HCT116 (cell line): ENCODE measurements at regions not wholly inside any gene's neighbourhood (a gene's known extent, or its start where the extent isn't known, plus 50 kb on each side); places are given as distances from the start of the nearest gene placed in this dataset.

ENCODE experiments used
- ATAC-seq: fragments of 200-7000 bp; cut with Tn5 transposase; 2 replicates; pipeline ENCODE4 v1.9.1; 2020; ENCODE audit warnings: mild to moderate bottlenecking, moderate library complexity
- BruUV-seq: library from RNA; stranded (reverse); fragments of 400-500 nt; replicated peaks from 2 replicates; lab custom pipeline; 2021; lab: Mats Ljungman, UMichigan
- CTCF ChIA-PET: fragments of 300-600 bp; sonication (Branson Sonifier 250); formaldehyde crosslinking; loops from one replicate; lab custom pipeline; 2021; ENCODE audit warnings: antibody characterized with exemption; lab: Charles Lee
- POLR2A ChIA-PET: fragments of 300-600, 350-600 bp; sonication (Branson Sonifier 250); formaldehyde crosslinking; loops from one replicate; lab custom pipeline; 2021; ENCODE audit warnings: antibody characterized with exemption; lab: Charles Lee
- RAD21 ChIA-PET, 2 experiments: fragments of 300-600 bp; sonication (Branson Sonifier 250); formaldehyde crosslinking; loops; one replicate each; lab custom pipeline; 2023; ENCODE audit warnings: low total read pairs in 2 of 2; ENCODE audit not compliant: uncharacterized antibody in 2 of 2, unreplicated experiment in 2 of 2, low non-redundant PET in 1 of 2; lab: Charles Lee
- DNase-seq: peaks from one replicate; pipeline ENCODE4 v3.0.0-alpha.2; 2010; ENCODE audit warnings: low read depth, low spot score
- H2AFZ ChIP-seq: fragments of 200-600 bp; shearing (Covaris generic), sonication (generic); 2 replicates; pipeline ENCODE4 v1.6.1; 2017; ENCODE audit warnings: low read depth, mixed run types, mixed read lengths, antibody characterized with exemption, low read length; ENCODE audit not compliant: poor library complexity, severe bottlenecking
- H3K27ac ChIP-seq: 2 replicates; pipeline ENCODE4 v1.5.1; 2012; ENCODE audit warnings: low read depth, low read length
- H3K27me3 ChIP-seq: fragments of 200-600 bp; sonication (generic); 2 replicates; pipeline ENCODE4 v1.6.1; 2016; ENCODE audit warnings: mixed run types, low read length, mixed read lengths; ENCODE audit not compliant: insufficient read depth
- H3K36me3 ChIP-seq, 2 experiments: fragments of 200-500 bp in 1 of 2; fragments of 200-600 bp in 1 of 2; sonication (Bioruptor generic) in 1 of 2; sonication (generic) in 1 of 2; 2 replicates each; pipeline versions ENCODE4 v1.5.1 to v1.6.1; 2014 to 2016; ENCODE audit warnings: low read length in 2 of 2, inconsistent platforms in 1 of 2, mixed read lengths in 1 of 2, mixed run types in 1 of 2; ENCODE audit not compliant: insufficient read depth in 2 of 2, control insufficient read depth in 1 of 2
- H3K4me1 ChIP-seq, 2 experiments: fragments of 200-600 bp in 1 of 2; sonication (generic) in 1 of 2; 2 replicates each; pipeline versions ENCODE4 v1.5.1 to v1.6.1; 2012 to 2017; ENCODE audit warnings: low read length in 2 of 2, inconsistent platforms in 1 of 2, mild to moderate bottlenecking in 1 of 2, mixed read lengths in 1 of 2, mixed run types in 1 of 2, moderate library complexity in 1 of 2; ENCODE audit not compliant: insufficient read depth in 2 of 2, control insufficient read depth in 1 of 2
- H3K4me2 ChIP-seq: fragments of 200-600 bp; sonication (generic); 2 replicates; pipeline ENCODE4 v1.6.1; 2017; ENCODE audit warnings: mixed run types, low read length, mixed read lengths
- H3K4me3 ChIP-seq, 2 experiments: fragments of 200-600 bp in 1 of 2; sonication (generic) in 1 of 2; replicated peaks in 1 of 2; 2 replicates each; pipeline ENCODE4 v1.5.1; 2011 to 2016; ENCODE audit warnings: low read length in 2 of 2, control low read depth in 1 of 2, low read depth in 1 of 2, mild to moderate bottlenecking in 1 of 2, mixed read lengths in 1 of 2, mixed run types in 1 of 2
- H3K79me2 ChIP-seq: fragments of 200-600 bp; sonication (generic); 2 replicates; pipeline ENCODE4 v1.6.1; 2017; ENCODE audit warnings: mild to moderate bottlenecking, mixed run types, low read length, moderate library complexity, mixed read lengths; ENCODE audit not compliant: insufficient read depth
- H3K9ac ChIP-seq: fragments of 200-600 bp; sonication (generic); 2 replicates; pipeline ENCODE4 v1.6.1; 2016; ENCODE audit warnings: low read length, mixed read lengths
- H3K9me2 ChIP-seq: fragments of 200-600 bp; sonication (generic), shearing (Covaris generic); 2 replicates; pipeline ENCODE4 v1.6.1; 2017; ENCODE audit warnings: mixed run types, mild to moderate bottlenecking, moderate library complexity; ENCODE audit not compliant: insufficient read depth
- H3K9me3 ChIP-seq, 2 experiments: fragments of 200-500 bp in 1 of 2; fragments of 200-600 bp in 1 of 2; sonication (Bioruptor generic) in 1 of 2; sonication (generic) in 1 of 2; 2 replicates each; pipeline ENCODE4 v1.6.1; 2014 to 2017; ENCODE audit warnings: low read length in 2 of 2, mixed read lengths in 2 of 2, inconsistent platforms in 1 of 2, low read depth in 1 of 2, mild to moderate bottlenecking in 1 of 2, mixed run types in 1 of 2, moderate library complexity in 1 of 2; ENCODE audit not compliant: control insufficient read depth in 1 of 2, insufficient read depth in 1 of 2
- H4K20me1 ChIP-seq: fragments of 200-600 bp; sonication (generic), shearing (Covaris generic); 2 replicates; pipeline ENCODE4 v1.6.1; 2017; ENCODE audit warnings: mixed run types, mild to moderate bottlenecking, moderate library complexity; ENCODE audit not compliant: insufficient read depth
- CBX3 ChIP-seq: IDR thresholded peaks from 2 replicates; pipeline ENCODE4 v1.6.1; 2012; ENCODE audit warnings: low read depth
- EZH2 ChIP-seq: fragments of 200-600 bp; sonication (generic); IDR thresholded peaks from 2 replicates; pipeline ENCODE4 v1.6.1; 2017; ENCODE audit warnings: antibody characterized with exemption, mixed run types
- FOSL1 ChIP-seq: IDR thresholded peaks from 2 replicates; pipeline ENCODE4 v1.6.1; 2012; ENCODE audit warnings: low read depth
- JUND ChIP-seq: IDR thresholded peaks from 2 replicates; pipeline ENCODE4 v1.6.1; 2012
- POLR2A ChIP-seq: IDR thresholded peaks from 2 replicates; pipeline ENCODE4 v1.7.0; 2011; ENCODE audit warnings: borderline replicate concordance; ENCODE audit not compliant: insufficient read depth, insufficient read length; ENCODE audit errors: extremely low read depth
- SIN3A ChIP-seq: IDR thresholded peaks from 2 replicates; pipeline ENCODE4 v1.6.1; 2012; ENCODE audit warnings: low read depth
- SP1 ChIP-seq: IDR thresholded peaks from 2 replicates; pipeline ENCODE4 v1.6.1; 2012; ENCODE audit warnings: low read depth
- SRF ChIP-seq: IDR thresholded peaks from 2 replicates; pipeline ENCODE4 v1.6.1; 2012; ENCODE audit warnings: low read depth
- YY1 ChIP-seq: IDR thresholded peaks from 2 replicates; pipeline ENCODE4 v1.6.1; 2011; ENCODE audit warnings: low read length, low read depth, moderate library complexity, mild to moderate bottlenecking; ENCODE audit not compliant: insufficient replicate concordance; ENCODE audit errors: extremely low read depth
- ZBTB33 ChIP-seq: IDR thresholded peaks from 2 replicates; pipeline ENCODE4 v1.6.1; 2011; ENCODE audit warnings: mild to moderate bottlenecking, low read length, moderate library complexity; ENCODE audit not compliant: insufficient replicate concordance; ENCODE audit errors: extremely low read depth
- ZFX ChIP-seq: fragments of 450-650 bp; IDR thresholded peaks from 2 replicates; pipeline ENCODE4 v1.6.1; 2017
- ZNF274 ChIP-seq: fragments of 200-500 bp; sonication (Bioruptor generic); IDR thresholded peaks from 2 replicates; pipeline ENCODE4 v1.6.1; 2014; ENCODE audit warnings: mild to moderate bottlenecking, low read depth, low read length, inconsistent platforms
- intact Hi-C: fragments of 100-400 bp; cut with micrococcal nuclease; formaldehyde crosslinking; loops from 2 replicates; pipeline ENCODE4 v1.10.0; 2022
- TF ChIP-seq, protein P1 (sequence below): IDR thresholded peaks from 2 replicates; pipeline ENCODE4 v1.6.1; 2012

DNA sequence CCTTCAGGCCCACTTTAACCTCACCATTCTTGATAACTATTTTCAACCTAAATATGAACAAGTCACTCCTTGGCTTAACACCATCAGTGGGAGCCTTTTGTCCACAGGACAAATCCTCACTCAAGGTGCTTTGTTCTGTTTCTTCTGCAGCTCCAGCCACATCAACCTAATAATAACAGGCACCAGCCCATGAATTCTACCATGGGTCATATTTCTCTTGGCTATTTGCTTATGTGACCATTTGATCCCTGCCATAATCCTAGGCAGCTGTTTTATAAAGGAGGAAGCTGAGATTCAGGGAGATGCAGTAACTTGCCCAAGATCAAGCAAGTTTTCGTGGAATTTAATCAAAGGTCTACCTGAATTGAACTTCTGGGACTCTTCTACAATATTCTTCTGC lies 561.3 kb downstream of the DHX35 start (continued):
- TF ChIP-seq YY1 (no peak), JUND (no peak), FOSL1 (no peak)

DNA sequence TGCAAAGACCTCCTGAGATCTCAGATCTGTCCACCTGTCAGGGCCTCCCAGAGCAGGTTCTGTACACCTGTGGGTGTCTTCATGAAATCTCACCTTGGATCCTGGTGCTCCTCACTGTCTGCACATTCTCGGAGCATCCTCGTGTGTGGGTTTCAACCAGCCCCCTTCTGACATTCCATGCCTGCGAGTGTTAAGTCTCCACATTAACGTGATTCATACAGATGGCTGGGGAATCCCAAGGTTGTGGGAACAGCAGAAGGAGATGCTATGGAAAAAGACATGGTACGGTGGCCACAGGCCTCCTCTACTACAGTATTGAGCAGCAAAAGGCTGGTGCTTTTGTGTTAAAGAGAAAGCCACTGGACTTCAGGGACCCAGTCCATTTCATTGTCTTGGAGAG lies 556.5 kb downstream of the DHX35 start:
- Histone ChIP-seq H3K4me3 (no peak overlapping the region), H3K27ac (no peak overlapping the region), H3K27me3 (no peaks in the 10 kb centered on the region), H3K9me3 (peaks cover 5% of the 10 kb centered on the region in 2 experiments; a peak in 2 of 4 replicates), H3K9ac (no peak overlapping the region), H3K4me2 (no peak overlapping the region), H3K79me2 (no peaks in the 10 kb centered on the region), H3K9me2 (no peaks in the 10 kb centered on the region), H2AFZ (no peak overlapping the region), H4K20me1 (no peaks in the 10 kb centered on the region), H3K4me1 (no peaks in the 10 kb centered on the region), H3K36me3 (no peaks in the 10 kb centered on the region)
- RAD21 ChIA-PET, result no interaction called here
- BruUV-seq, result no TSS peak
- no peak for DNase-seq
- TF ChIP-seq CBX3 (no peak), ZNF274 (no peak), EZH2 (no peak), SIN3A (no peak), ZFX (no peak), SRF (no peak), FOSL1 (no peak), ZBTB33 (no peak), POLR2A (no peak), SP1 (no peak)
- TF ChIP-seq, protein P1, sequence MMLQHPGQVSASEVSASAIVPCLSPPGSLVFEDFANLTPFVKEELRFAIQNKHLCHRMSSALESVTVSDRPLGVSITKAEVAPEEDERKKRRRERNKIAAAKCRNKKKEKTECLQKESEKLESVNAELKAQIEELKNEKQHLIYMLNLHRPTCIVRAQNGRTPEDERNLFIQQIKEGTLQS, result no peak
- ATAC-seq, result no peak
- CTCF ChIA-PET, result no interaction called here
- intact Hi-C loops, result no loop called here
- POLR2A ChIA-PET, result no interaction called here
